Loucy (cell line): ENCODE measurements at regions not wholly inside any gene's neighbourhood (a gene's known extent, or its start where the extent isn't known, plus 50 kb on each side); places are given as distances from the start of the nearest gene placed in this dataset.

Experiments used
- H2AFZ ChIP-seq: fragments of 200-600 bp; sonication (generic); 2 replicates; pipeline ENCODE4 v1.6.0; 2016; ENCODE audit warnings: antibody characterized with exemption, mild to moderate bottlenecking, low read length, moderate library complexity
- H3F3A ChIP-seq: fragments of 200-600 bp; 2 replicates; pipeline ENCODE4 v1.6.0; 2016; ENCODE audit warnings: antibody characterized with exemption, low read depth, mild to moderate bottlenecking
- H3K27me3 ChIP-seq: fragments of 200-600 bp; sonication (generic); 2 replicates; pipeline ENCODE4 v1.6.1; 2014; ENCODE audit warnings: low read length, mild to moderate bottlenecking; ENCODE audit not compliant: insufficient read depth, poor library complexity, severe bottlenecking
- H3K36me3 ChIP-seq: fragments of 200-600 bp; sonication (generic); 2 replicates; pipeline ENCODE4 v1.6.1; 2016; ENCODE audit warnings: low read length; ENCODE audit not compliant: insufficient read depth
- H3K4me1 ChIP-seq: fragments of 200-600 bp; sonication (generic); 2 replicates; pipeline ENCODE4 v1.5.1; 2014; ENCODE audit warnings: low read length, mild to moderate bottlenecking; ENCODE audit not compliant: insufficient read depth, poor library complexity, severe bottlenecking
- H3K4me2 ChIP-seq: fragments of 200-600 bp; sonication (generic); 2 replicates; pipeline ENCODE4 v1.6.0; 2014; ENCODE audit warnings: antibody characterized with exemption, low read length, low read depth, mild to moderate bottlenecking; ENCODE audit not compliant: poor library complexity, severe bottlenecking
- H3K4me3 ChIP-seq: fragments of 200-600 bp; sonication (generic); 2 replicates; pipeline ENCODE4 v1.5.1; 2014; ENCODE audit warnings: low read length, mild to moderate bottlenecking, mixed read lengths; ENCODE audit not compliant: poor library complexity, severe bottlenecking
- H3K79me2 ChIP-seq: fragments of 200-600 bp; sonication (generic); 2 replicates; pipeline ENCODE4 v1.6.1; 2014; ENCODE audit warnings: low read length; ENCODE audit not compliant: insufficient read depth
- H3K9ac ChIP-seq: fragments of 200-600 bp; sonication (generic); 2 replicates; pipeline ENCODE4 v1.6.0; 2014; ENCODE audit warnings: mild to moderate bottlenecking, low read depth, low read length, moderate library complexity; ENCODE audit not compliant: poor library complexity, severe bottlenecking
- H3K9me2 ChIP-seq: fragments of 200-600 bp; sonication (generic); replicated peaks from 2 replicates; pipeline ENCODE4 v1.6.1; 2016; ENCODE audit warnings: low read depth, low read length, mixed read lengths
- H3K9me3 ChIP-seq: fragments of 200-600 bp; sonication (generic); 2 replicates; pipeline ENCODE4 v1.6.1; 2014; ENCODE audit warnings: mild to moderate bottlenecking, antibody characterized with exemption, low read length, low read depth; ENCODE audit not compliant: insufficient read depth
- H4K20me1 ChIP-seq: fragments of 200-600 bp; sonication (generic); 2 replicates; pipeline ENCODE4 v1.6.0; 2014; ENCODE audit warnings: antibody characterized with exemption, low read length, mild to moderate bottlenecking; ENCODE audit not compliant: insufficient read depth, poor library complexity, severe bottlenecking
- CTCF ChIP-seq: fragments of 200-600 bp; sonication (generic); conservative IDR thresholded peaks from 2 replicates; pipeline ENCODE4 v1.5.1; 2014; ENCODE audit warnings: mild to moderate bottlenecking, antibody characterized with exemption, low read length
- EZH2phosphoT487 ChIP-seq: fragments of 200-600 bp; IDR thresholded peaks from 2 replicates; pipeline ENCODE4 v1.6.1; 2018; ENCODE audit warnings: antibody characterized with exemption, mild to moderate bottlenecking, moderate library complexity, borderline replicate concordance

- H3F3A ChIP-seq: no peaks in the 10 kb centered on the region
- peak overlapping the region; percentile 38; the same call in 1 of the 2 replicates for H2AFZ ChIP-seq
- no peaks in the 10 kb centered on the region for H3K9me2 ChIP-seq
- no peaks in the 10 kb centered on the region for H3K9me3 ChIP-seq
- H3K4me1 ChIP-seq: peaks cover 14% of the 10 kb centered on the region
- no peak overlapping the region for H3K4me3 ChIP-seq
- H3K4me2 ChIP-seq: no peak overlapping the region
- no peaks in the 10 kb centered on the region for H3K36me3 ChIP-seq
- no peaks in the 10 kb centered on the region for H4K20me1 ChIP-seq
- no peaks in the 10 kb centered on the region for H3K27me3 ChIP-seq
- H3K79me2 ChIP-seq: no peaks in the 10 kb centered on the region
- no peak; the same call in 1 of the 2 replicates for TF ChIP-seq CTCF
- TF ChIP-seq EZH2phosphoT487: no peak
- no peak overlapping the region for H3K9ac ChIP-seq
Observed at GRCh38 chr2:129189617-129190319, 789.7 kb upstream of the RAB6C start.

- no peaks in the 10 kb centered on the region for H3K9me3 ChIP-seq
- H4K20me1 ChIP-seq: no peaks in the 10 kb centered on the region
- H3K4me2 ChIP-seq: no peak overlapping the region
- H3K9me2 ChIP-seq: no peaks in the 10 kb centered on the region
- TF ChIP-seq CTCF (no peak), EZH2phosphoT487 (no peak)
- no peaks in the 10 kb centered on the region for H3F3A ChIP-seq
- H3K9ac ChIP-seq: no peak overlapping the region
- H3K36me3 ChIP-seq: no peaks in the 10 kb centered on the region
- no peak overlapping the region for H2AFZ ChIP-seq
- no peaks in the 10 kb centered on the region for H3K79me2 ChIP-seq
- H3K27me3 ChIP-seq: no peaks in the 10 kb centered on the region
- H3K4me3 ChIP-seq: no peak overlapping the region
- H3K4me1 ChIP-seq: peaks cover 14% of the 10 kb centered on the region
Observed at GRCh38 chr2:129190494-129190893, 789.0 kb upstream of the RAB6C start.

- H3K79me2 ChIP-seq: no peaks in the 10 kb centered on the region
- H3K4me3 ChIP-seq: no peak overlapping the region
- no peaks in the 10 kb centered on the region for H3K9me3 ChIP-seq
- no peaks in the 10 kb centered on the region for H3K27me3 ChIP-seq
- no peaks in the 10 kb centered on the region for H3F3A ChIP-seq
- peak overlapping the region; percentile 84 for H2AFZ ChIP-seq
- peak overlapping the region; percentile 13 for H3K9ac ChIP-seq
- no peaks in the 10 kb centered on the region for H3K9me2 ChIP-seq
- no peak overlapping the region for H3K4me2 ChIP-seq
- no peaks in the 10 kb centered on the region for H3K36me3 ChIP-seq
- peaks cover 14% of the 10 kb centered on the region for H3K4me1 ChIP-seq
- no peak for TF ChIP-seq EZH2phosphoT487
- TF ChIP-seq CTCF: no peak
- no peaks in the 10 kb centered on the region for H4K20me1 ChIP-seq
Observed at GRCh38 chr2:129191530-129191929, 787.9 kb upstream of the RAB6C start.
